Smooth muscle cell (in vitro differentiated cells): ENCODE measurements at regions not wholly inside any gene's neighbourhood (a gene's known extent, or its start where the extent isn't known, plus 50 kb on each side); places are given as distances from the start of the nearest gene placed in this dataset.

Source experiments
- DNase-seq: peaks from one replicate; lab custom pipeline; 2025; ENCODE audit not compliant: unreplicated experiment; lab: John Stamatoyannopoulos, UW
- H2AFZ ChIP-seq: fragments of 200-600 bp; sonication (generic); 2 replicates; pipeline ENCODE4 v1.6.0; 2016; ENCODE audit warnings: antibody characterized with exemption, low read depth, mild to moderate bottlenecking
- H3F3A ChIP-seq: fragments of 200-600 bp; sonication (generic); 2 replicates; pipeline ENCODE4 v1.6.0; 2017; ENCODE audit warnings: antibody characterized with exemption, low read depth
- H3K27ac ChIP-seq: fragments of 200-600 bp; sonication (generic); 2 replicates; pipeline ENCODE4 v1.5.1; 2016; ENCODE audit warnings: low read depth, mild to moderate bottlenecking
- H3K27me3 ChIP-seq: fragments of 200-600 bp; sonication (generic); 2 replicates; pipeline ENCODE4 v1.6.1; 2016; ENCODE audit warnings: low read depth, mild to moderate bottlenecking
- H3K36me3 ChIP-seq: fragments of 200-600 bp; sonication (generic); 2 replicates; pipeline ENCODE4 v1.5.1; 2016; ENCODE audit warnings: low read depth
- H3K4me1 ChIP-seq: fragments of 200-600 bp; sonication (generic); 2 replicates; pipeline ENCODE4 v1.5.1; 2016; ENCODE audit warnings: low read depth
- H3K4me2 ChIP-seq: fragments of 200-600 bp; sonication (generic); 2 replicates; pipeline ENCODE4 v1.6.0; 2016; ENCODE audit warnings: mild to moderate bottlenecking
- H3K4me3 ChIP-seq: fragments of 200-600 bp; sonication (generic); 2 replicates; pipeline ENCODE4 v1.5.1; 2016; ENCODE audit warnings: mild to moderate bottlenecking
- H3K79me2 ChIP-seq: fragments of 200-600 bp; sonication (generic); 2 replicates; pipeline ENCODE4 v1.6.0; 2016; ENCODE audit warnings: low read depth, mild to moderate bottlenecking
- H3K9ac ChIP-seq: fragments of 200-600 bp; sonication (generic); 2 replicates; pipeline ENCODE4 v1.6.0; 2016; ENCODE audit warnings: low read depth
- H3K9me3 ChIP-seq: fragments of 200-600 bp; sonication (generic); replicated peaks from 2 replicates; pipeline ENCODE4 v1.5.1; 2016; ENCODE audit warnings: low read depth
- H4K20me1 ChIP-seq: fragments of 200-600 bp; sonication (generic); 2 replicates; pipeline ENCODE4 v1.6.0; 2016; ENCODE audit warnings: low read depth
- WGBS: methylation state at CpG from one replicate; pipeline ENCODE4 v1.1.7; 2016; ENCODE audit warnings: low lambda C conversion rate; 5-methylcytosine and 5-hydroxymethylcytosine counted together
- TF ChIP-seq, protein P1 (sequence below): fragments of 200-600 bp; sonication (generic); IDR thresholded peaks from 2 replicates; pipeline ENCODE4 v1.5.1; 2017; ENCODE audit warnings: borderline replicate concordance, mild to moderate bottlenecking, antibody characterized with exemption; ENCODE audit not compliant: insufficient read depth, poor library complexity, severe bottlenecking

DNA sequence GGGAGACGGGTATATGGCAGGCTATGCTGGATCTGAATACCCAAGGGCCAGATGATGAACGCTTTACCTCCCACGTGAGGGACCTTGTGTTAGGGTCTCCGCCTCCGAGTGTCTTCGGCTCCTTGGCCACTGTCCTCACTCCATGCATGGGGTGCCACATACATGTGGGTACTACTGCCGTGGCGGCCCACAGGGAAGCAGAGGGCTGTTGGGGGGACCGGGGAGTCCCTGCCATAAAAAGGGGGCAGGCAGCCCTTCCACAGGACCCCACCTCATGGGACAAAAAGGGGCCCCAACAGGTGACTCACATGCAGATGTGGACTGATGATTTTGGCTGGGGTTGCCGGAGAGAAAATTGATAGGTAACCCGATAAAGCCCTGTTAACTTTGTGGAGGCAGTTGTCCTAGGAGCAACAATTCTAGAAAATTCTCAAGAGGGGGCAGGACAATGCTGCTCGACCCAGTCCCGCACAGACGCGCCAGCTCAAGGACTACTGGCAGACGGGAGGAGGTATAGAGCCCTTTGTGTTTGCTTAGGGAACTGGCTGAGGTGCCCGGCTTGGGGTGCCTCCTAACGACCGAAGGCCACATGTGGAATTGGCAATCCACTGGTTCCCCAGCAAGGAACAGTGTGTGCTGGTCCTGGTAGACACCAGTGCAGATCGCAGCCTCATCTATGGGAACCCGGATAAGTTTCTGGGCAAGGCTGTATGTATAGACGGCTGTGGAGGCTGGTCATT lies 695.7 kb upstream of the AGA start:
- H3K36me3 ChIP-seq = no peaks in the 10 kb centered on the region
- H3K4me2 ChIP-seq = no peak overlapping the region
- H3K27ac ChIP-seq = no peak overlapping the region
- 96% methylated on average over 22 of the region's 22 CpGs for WGBS
- no peak for DNase-seq
- no peaks in the 10 kb centered on the region for H4K20me1 ChIP-seq
- H3K27me3 ChIP-seq = no peaks in the 10 kb centered on the region
- no peaks in the 10 kb centered on the region for H3K4me1 ChIP-seq
- no peak overlapping the region for H2AFZ ChIP-seq
- no peaks in the 10 kb centered on the region for H3K79me2 ChIP-seq
- TF ChIP-seq, protein P1, sequence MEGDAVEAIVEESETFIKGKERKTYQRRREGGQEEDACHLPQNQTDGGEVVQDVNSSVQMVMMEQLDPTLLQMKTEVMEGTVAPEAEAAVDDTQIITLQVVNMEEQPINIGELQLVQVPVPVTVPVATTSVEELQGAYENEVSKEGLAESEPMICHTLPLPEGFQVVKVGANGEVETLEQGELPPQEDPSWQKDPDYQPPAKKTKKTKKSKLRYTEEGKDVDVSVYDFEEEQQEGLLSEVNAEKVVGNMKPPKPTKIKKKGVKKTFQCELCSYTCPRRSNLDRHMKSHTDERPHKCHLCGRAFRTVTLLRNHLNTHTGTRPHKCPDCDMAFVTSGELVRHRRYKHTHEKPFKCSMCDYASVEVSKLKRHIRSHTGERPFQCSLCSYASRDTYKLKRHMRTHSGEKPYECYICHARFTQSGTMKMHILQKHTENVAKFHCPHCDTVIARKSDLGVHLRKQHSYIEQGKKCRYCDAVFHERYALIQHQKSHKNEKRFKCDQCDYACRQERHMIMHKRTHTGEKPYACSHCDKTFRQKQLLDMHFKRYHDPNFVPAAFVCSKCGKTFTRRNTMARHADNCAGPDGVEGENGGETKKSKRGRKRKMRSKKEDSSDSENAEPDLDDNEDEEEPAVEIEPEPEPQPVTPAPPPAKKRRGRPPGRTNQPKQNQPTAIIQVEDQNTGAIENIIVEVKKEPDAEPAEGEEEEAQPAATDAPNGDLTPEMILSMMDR = no peak
- H3K4me3 ChIP-seq = no peak overlapping the region
- no peak overlapping the region for H3K9ac ChIP-seq
- no peaks in the 10 kb centered on the region for H3K9me3 ChIP-seq
- no peaks in the 10 kb centered on the region for H3F3A ChIP-seq

DNA sequence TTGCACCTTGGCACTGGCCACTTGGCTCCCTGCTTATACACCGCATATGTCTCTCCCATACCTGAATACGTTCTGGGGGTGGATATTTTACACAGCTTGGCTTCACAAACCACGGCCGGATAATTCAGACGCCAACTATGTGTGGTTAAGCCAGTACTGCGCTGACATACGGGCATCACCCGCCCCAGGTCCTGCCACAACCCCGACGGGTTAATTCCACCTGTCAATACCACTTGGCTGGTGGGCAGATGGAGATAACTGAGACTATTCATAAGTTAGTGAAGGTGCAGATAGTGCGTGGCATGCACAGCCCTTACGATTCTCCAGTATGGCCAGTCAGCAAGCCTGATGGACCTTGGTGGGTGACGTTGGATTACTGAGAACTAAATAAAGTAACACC lies 696.3 kb upstream of the AGA start:
- no peaks in the 10 kb centered on the region for H3K36me3 ChIP-seq
- H3K4me3 ChIP-seq = no peak overlapping the region
- no peaks in the 10 kb centered on the region for H3K79me2 ChIP-seq
- H3F3A ChIP-seq = no peaks in the 10 kb centered on the region
- H3K9me3 ChIP-seq = no peaks in the 10 kb centered on the region
- no peaks in the 10 kb centered on the region for H4K20me1 ChIP-seq
- WGBS = 97% methylated on average over 13 of the region's 13 CpGs
- H3K4me1 ChIP-seq = no peaks in the 10 kb centered on the region
- H3K9ac ChIP-seq = no peak overlapping the region
- H3K4me2 ChIP-seq = no peak overlapping the region
- no peak for DNase-seq
- H3K27me3 ChIP-seq = no peaks in the 10 kb centered on the region
- no peak overlapping the region for H3K27ac ChIP-seq
- TF ChIP-seq, protein P1 = no peak
- H2AFZ ChIP-seq = no peak overlapping the region

DNA sequence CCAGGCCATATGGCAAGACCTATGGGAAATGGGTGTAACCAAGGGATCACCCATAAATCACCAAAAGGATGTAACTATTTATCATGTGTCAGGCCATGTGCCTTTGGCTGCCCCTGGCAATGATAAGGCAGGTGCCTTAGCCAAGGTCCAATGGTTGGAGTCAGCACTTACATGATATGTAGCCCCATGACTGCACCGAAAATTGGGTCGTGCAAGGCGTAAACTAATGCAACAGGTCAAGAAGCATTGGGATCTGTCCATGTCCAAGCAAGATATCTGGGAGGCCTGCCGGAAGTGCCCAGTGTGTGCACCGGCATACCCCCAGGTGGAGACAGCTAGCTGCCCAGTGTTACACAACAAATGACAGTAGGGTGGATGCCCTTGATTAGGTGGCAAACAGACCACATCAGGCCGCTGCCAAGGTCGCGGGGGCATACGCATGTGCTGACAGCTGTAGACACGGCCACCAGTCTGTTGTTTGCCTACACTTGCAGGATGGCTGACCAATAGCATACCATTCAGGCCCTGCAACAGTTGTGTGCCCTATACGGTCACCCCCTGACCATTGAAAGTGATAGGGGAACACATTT lies 698.2 kb upstream of the AGA start:
- Histone ChIP-seq H3K4me1 (no peaks in the 10 kb centered on the region), H3K9ac (no peak overlapping the region), H3K36me3 (no peaks in the 10 kb centered on the region), H3K79me2 (no peaks in the 10 kb centered on the region), H3K27me3 (no peaks in the 10 kb centered on the region), H3K4me2 (no peak overlapping the region), H4K20me1 (no peaks in the 10 kb centered on the region), H3K27ac (no peak overlapping the region), H2AFZ (no peak overlapping the region), H3K9me3 (no peaks in the 10 kb centered on the region), H3K4me3 (no peak overlapping the region), H3F3A (no peaks in the 10 kb centered on the region)
- WGBS = 95% methylated on average over 11 of the region's 11 CpGs
- TF ChIP-seq, protein P1 = no peak
- DNase-seq = no peak

DNA sequence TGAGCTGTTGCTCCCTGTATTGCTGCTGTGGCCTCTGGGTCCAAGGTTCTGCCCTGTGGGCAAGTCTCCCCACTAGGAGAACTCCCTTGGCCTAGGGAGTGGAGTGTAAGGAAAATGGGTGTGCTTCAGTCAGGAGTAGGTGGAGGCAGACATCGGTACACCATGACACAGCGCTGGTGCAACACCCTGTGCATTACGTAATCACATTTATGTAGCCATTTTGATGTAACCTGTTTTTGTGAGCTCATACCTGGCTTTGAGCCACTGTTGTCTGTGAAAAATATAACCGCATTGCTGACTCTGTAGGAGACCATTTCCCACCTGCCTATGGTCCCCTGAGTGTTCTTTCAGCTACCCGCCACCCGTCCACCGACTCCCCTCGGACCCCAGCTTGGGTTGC lies 700.5 kb upstream of the AGA start:
- Histone ChIP-seq H3K4me1 (no peaks in the 10 kb centered on the region), H3K36me3 (no peaks in the 10 kb centered on the region), H3K4me2 (no peak overlapping the region), H3K27ac (no peak overlapping the region), H3K4me3 (no peak overlapping the region), H3F3A (no peaks in the 10 kb centered on the region), H4K20me1 (no peaks in the 10 kb centered on the region), H3K9me3 (no peaks in the 10 kb centered on the region), H3K27me3 (no peaks in the 10 kb centered on the region), H3K79me2 (no peaks in the 10 kb centered on the region), H3K9ac (no peak overlapping the region), H2AFZ (no peak overlapping the region)
- TF ChIP-seq, protein P1 = no peak
- DNase-seq = no peak
- WGBS = 96% methylated on average over 8 of the region's 8 CpGs
